Amniotic stem cell (primary cell): ENCODE measurements at regions not wholly inside any gene's neighbourhood (a gene's known extent, or its start where the extent isn't known, plus 50 kb on each side); places are given as distances from the start of the nearest gene placed in this dataset.

Experiments
- DNase-seq: peaks from one replicate; lab custom pipeline; 2025; lab: John Stamatoyannopoulos, UW

DNA sequence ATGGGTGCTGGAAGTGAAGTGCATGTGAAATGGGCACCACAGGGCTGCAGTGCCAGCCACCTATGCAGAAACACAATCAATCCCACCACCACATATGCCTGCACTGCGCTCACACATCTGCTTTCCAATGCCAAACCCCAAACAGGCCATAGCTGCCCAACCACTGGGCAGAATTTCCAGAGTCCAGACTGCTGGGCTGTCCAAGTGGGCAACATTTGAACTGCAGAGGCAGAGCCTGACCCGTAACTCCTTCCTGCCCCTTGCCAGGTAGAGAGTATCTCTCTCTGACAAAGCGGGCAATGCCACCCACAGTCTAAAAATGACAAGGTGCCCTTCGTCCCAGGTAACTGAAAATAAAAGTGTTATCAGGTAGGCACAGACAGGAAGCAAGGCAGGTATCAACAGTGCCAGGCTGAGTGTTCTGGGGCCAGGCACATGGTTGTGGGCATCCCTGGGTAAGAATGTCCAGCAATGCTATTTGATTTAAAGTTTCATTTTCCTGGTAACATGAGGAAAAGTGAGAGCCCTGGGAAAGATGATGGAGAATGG, 79.5 kb downstream of the FOXA2 start:
- DNase-seq = no peak

DNA sequence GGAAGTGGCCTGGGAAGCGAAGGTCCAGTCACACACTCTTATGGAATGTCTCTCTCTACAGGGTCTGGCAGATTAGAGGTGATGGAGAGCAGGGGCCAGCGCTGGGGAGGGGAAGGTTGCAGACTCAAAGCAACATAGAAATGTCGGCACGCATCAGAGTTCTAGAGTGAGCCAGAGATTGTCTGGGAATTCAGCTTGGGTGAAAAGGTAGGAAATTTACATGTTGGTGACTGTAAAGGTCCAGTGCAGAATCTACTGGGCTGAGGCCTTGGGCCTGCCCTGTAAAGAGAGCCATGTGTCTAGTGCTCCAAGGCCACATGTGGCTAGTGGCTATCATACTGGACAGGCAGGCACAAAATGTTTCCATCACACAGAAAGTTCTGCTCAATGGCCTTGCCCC, 80.8 kb downstream of the FOXA2 start:
- no peak for DNase-seq

DNA sequence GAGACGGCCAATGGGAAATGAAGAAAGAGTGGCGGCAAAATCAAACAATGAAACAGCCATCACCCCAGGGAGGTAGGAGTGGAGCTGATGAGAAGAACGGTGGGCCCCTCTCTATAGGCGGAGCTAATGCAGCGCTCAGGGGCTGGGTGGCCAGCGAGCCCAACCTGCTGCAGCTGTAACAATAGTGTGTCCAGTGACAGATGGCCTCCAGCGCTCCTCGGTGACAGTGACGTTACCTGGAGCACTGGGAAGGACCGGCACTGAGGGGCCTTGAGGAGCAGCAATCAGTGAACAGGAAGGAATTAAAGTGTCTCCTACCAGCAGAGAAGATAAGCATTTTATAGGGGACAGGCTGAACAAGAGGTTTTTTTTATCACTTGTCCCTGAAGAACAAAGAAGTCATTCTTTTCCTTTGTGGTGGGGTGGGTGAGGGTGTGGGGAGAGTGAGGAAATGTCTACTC, 81.6 kb downstream of the FOXA2 start:
- DNase-seq = no peak

DNA sequence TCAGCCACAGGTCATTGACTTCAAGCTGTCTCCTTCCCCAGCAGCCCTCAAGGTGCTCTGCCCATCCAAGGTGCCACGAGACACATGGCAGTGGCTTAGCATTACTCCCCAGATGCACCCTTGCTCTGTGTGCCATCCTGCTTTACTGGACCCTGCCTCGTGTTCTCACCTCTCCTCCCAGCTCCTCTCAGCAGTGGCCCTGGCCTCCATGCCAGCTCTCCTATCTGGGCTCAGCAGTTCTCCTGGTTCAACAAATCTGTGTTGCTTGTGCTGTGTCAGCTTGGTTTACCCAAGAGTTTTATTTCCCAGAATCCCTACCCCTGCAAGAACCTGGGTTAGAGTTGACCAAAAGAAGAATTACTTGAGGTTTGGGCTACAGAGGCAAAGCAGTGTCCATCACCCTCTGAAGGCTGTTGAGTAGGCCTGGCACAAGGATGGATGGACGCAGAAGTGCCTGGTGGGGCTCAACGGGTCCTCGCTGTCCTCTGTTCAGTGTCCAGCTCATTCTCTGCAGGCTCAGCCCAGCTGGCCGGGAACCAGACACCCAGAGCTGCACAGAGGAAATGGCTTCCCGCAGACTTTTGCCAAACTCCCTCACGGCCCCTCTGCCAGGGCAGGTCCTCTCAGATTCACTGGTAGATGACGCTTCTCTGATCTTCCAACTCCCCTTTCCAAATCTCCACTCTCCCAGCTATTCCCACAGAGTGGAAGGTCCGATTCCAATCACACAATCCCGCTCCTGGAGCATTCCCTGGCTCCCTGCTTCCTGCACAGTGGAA, 82.6 kb downstream of the FOXA2 start:
- no peak for DNase-seq

DNA sequence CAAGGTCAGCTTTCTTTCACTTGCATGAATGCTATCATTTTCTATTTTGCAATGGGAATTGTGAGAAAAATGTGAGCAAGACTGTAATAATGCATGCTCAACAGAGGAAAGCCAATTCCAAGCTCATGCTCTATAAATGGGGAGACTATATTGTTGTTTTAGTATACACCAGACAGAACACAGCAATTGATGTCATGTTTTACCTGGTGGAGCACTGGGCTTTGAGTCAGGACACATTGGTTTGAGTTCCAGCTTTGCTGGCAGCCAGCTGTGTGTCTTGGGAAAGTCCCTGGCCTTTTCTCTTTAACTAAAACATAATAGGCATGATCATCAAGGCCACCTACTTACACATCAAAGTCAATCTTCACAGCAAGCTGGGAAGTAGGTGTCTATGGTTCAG, 83.3 kb downstream of the FOXA2 start:
- DNase-seq = no peak

DNA sequence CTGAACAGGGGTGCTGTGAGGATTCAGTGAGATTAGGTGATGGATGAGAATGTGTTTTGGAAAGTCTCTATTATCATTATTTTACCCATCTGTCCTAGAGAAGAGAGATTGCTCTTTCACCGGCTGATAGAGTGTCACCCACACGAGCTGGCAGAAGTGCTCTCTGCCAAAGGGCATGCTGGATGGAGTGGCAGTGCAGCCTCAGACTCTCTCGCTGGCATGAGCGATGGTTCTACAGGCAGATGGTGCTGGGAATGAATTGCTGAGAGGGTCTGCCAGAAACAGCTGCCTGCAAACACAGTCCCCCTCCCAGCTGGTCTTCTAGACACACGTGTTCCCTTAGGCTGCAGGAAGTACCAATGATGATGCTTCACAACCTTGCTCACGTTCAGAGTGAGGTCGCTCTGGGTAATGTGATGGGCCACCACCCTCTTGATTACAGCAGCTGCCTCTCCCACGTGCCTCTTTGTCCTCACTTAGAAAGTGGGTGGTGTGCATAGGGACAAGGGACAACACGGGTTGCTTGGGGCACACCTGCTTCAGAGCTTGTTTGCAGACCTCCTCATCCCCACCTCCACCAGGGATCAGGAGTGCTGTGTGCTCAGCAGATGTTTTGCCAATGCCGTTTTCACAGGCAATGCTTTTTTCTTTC, 84.7 kb downstream of the FOXA2 start:
- no peak for DNase-seq

DNA sequence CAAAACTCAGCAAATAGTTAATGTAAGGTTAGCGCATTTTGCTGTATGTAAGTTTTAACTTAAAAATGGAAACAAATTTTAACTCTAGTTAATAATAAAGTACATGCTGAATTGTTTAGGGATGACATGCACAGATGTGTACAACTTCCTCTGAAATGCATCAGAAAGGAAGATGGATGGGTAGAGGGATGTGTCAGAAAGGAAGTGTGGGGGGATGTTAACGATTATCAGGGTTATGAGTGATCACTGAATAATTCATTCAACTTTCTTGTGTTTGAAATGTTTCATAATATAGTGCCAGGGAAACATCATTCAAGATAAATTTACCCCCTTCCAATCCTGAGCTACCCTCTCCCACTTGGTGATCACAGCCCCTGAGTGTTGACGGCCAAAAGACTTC, 87.6 kb downstream of the FOXA2 start:
- no peak for DNase-seq

DNA sequence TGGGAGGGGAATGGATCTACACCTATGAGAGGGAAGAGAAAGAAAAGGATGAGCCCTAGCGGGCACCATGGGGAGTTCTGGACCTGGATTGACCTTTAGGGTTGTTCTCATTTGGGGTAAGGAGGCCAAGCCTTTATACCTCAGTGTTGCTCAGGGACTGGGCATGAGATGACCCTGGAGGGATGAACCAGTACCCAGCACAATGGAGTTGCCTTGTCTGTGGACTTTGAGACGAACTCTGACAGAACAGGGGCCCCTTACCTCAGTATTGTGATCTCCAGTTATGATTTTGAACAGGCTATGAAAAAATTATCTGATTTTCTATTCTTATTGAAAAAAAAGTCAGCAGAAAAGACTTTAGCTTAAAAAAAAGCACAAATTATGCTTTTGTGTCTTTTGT, 88.6 kb downstream of the FOXA2 start:
- DNase-seq = no peak

DNA sequence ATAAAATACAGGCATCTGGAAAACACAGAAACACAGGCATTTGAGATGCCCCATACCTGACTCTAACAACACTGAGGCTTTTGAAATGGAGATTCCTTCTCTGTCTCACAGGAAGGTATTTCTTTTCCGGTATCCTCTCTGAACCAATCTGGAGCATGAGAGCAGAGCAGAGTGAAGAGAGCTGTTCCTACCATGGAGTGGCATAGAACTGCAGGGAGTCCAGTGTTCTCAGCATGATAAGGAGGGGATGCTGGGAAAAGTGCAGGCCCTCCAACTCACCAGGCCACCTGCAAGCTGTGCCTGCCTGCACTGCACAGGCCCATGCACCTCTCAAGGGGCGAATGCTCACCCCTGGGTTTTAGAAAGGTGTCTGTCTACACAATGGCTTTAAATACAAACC, 89.2 kb downstream of the FOXA2 start:
- DNase-seq = no peak

DNA sequence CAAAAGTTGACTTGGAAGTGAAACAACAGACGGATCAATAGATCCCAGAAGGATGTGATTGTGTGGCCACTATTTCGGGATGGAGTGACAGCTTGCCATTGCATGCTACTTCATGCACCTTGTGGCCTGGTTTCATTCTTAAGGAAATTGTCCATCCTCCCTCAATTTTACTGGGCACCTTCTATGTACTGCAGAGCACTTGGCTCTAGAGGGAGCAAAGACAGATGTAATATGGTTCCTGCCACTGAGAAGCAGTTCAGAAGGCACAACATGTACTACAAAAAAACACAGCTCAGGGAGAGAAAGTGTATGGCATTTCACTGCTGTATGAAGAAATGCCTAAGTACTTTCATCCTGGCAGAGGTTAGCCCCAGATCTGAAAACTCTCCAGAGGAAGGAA, 91.9 kb downstream of the FOXA2 start:
- no peak for DNase-seq

DNA sequence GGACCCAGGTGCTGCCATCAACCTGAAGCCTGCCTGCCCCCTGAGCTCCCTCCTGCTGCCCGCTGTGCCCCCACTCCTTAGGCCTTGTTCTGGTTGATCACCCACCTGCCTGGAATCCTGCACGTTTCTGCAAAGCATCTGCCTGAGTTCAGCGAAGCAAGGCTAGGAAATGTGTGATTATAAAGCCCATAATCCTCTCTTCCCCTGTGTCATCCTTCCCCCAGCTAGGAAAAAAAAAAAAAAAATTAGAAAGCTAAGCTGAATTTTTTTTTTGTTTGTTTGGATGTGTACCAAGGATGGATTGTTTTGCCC, 93.2 kb downstream of the FOXA2 start:
- DNase-seq = no peak

DNA sequence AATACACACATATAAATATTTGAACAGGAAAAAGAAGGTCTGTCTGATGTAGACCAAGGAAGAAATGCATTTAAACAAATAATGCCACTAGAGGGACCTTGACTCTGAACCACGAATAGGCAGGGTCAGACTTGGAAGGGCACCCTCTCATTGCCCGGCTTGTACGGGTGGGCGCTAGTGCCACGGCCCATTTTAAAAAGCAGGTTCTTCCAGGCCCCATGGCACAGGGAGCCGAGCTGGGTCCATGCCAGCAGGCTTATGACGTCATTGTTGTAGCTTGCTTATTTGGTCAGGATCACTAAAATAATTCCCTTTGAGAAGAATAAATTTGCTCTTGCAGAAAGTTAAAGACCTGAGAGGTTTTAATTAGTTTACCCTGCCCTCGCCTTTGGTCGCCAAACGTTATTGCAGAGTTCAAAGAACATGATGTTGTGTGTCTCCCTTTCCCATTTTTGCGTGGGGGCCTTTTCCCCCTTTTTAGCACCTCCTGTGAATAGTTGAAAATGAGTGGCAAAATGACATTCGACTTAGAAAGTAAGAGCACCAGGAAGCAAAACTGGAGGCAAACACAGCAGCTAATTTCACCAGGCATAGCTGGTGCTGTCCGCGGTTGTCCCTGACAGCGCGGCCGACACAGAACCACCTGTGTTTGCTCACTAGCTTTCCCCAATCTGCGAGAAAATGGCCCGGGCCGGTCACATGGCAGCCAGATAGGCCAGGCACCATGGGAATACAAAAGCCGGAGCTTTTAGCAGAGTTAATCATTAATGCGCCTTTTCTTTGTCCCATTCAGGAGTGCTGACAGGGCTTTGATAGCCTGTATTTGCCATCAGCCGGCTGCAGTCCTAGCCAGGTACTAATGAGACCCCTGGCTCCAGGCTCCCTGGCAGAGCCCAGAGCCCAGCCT, 93.8 kb downstream of the FOXA2 start:
- no peak for DNase-seq

DNA sequence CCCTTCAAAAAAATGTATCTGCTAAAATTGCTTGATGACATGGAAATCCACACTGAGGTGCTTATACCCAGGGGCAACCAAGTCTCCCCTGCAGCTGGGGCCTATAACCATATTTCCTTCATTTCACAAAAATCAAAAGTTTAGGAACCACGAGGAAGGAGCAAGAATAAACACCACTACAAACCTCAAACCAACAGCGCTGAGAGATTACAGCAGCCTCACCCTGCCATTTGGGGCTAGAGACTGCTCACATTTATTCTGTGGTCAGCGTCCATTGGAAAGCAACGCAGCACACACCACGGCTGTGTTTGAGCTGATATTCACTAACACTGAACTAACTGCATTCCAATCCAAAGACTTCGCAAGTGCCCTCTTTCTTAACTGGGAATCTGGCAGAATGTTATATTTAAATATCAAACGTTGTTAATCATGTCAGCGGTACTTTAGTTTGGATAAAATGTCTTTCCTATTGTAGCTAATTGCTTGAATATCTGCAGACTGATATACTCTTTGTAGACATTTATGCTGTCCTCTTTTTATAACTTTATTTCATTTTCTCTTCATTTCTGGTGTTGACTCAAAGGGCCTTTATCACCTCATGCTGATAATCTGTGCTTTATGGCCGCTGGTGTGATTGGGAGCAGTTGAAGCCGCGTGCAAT, 94.6 kb downstream of the FOXA2 start:
- no peak for DNase-seq

DNA sequence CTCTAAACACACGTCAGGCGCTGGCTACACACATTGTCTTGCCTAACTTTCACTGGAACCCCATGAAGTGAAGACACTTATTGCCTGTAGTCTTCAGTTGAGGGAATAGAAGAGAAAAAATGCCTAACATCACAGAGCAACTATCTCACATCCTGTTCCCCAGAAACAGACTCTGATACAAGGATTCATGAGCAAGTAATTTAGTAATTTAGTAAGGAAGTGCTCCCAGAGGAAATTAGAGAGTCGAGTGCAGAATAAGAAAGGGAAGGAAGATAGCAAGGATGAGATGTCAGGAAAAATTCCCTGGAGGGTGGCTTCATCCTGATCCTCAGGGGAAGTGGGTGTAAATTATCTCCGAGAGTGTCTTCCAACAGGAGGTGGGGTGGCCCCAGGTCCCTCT, 104.0 kb downstream of the FOXA2 start:
- no peak for DNase-seq

DNA sequence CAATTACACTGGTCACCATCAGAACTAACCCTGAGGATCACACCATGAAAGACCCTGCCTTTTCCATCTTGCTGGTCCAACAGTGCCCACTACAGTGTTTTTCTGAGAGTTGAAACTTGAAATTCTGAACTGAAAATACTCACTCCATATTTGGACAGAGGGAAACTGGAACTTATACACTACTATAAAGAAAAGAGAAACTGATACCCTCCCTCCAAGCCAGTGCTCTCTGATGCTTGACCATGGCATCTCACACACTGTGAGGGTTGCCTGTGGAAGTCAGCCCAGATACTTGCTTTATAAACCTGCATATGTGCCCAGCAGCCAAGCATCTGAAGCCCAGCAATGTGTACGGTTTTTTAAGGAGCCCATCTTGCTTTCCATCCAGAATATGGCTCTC, 108.7 kb downstream of the FOXA2 start:
- no peak for DNase-seq

DNA sequence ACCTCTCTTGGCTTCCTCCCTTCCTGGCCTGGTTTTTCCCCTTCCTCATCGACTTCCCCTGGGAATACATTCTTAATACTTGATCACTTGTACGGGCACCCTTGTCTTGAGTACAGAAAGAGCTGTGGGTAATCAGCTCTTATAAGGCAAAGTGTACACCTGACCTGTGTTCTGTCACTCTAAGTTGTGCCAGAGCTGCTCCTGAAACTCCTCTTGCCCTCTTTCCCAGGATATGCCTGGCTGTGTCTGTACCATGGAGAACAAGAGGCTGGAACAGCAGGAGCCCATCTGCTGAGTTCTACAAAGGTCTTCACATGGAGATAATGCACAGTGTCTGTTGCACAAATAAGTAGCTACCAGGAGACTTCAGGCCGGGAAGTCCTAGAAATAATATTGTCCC, 110.1 kb downstream of the FOXA2 start:
- no peak for DNase-seq

DNA sequence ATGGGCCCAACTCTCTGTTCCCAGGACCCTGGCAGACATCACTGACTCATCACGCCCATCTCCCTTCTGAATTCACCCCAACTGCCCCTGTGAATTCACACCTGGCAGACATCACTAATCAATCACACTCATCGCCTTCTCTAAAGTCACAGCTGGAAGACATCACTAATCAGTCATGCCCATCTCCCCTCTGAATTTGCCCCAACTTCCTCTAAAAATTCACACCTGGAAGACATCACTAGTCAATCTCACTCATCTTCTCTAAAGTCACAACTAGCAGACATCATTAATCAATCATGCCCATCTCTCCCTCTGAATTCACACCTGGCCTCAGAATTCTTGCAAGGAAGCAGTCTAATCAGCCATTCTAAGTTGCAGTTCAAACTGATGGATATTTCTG, 111.1 kb downstream of the FOXA2 start:
- no peak for DNase-seq

DNA sequence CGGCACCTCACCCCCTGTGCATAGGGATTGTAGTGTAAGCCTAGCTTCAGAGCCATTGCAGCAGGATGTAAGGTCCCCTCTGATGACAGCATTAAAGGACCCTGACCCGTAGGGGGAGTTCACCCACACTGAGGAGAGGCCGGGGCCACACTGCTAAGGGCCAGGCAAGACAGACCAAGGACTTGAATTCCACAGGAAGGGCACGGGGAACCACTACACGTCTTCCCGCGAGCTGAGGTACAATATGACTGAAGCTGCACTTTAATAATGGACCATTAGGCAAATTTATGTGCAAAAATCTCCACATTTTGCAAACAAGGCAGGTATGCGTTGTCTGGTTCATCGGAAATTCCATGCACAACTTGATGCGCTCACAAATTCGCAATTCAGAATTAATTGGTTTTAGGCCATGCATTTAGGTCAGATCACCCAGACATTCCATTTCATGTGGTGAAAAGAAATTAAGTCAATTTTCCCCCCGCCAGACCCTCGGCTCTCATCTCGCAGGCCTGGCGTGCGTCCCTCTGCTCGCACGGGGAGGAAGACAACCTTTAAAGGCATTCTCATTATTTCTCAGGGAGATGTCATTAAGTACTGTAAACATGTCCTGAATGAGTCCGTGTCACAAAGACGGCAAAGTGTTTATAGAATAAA, 111.8 kb downstream of the FOXA2 start:
- no peak for DNase-seq

DNA sequence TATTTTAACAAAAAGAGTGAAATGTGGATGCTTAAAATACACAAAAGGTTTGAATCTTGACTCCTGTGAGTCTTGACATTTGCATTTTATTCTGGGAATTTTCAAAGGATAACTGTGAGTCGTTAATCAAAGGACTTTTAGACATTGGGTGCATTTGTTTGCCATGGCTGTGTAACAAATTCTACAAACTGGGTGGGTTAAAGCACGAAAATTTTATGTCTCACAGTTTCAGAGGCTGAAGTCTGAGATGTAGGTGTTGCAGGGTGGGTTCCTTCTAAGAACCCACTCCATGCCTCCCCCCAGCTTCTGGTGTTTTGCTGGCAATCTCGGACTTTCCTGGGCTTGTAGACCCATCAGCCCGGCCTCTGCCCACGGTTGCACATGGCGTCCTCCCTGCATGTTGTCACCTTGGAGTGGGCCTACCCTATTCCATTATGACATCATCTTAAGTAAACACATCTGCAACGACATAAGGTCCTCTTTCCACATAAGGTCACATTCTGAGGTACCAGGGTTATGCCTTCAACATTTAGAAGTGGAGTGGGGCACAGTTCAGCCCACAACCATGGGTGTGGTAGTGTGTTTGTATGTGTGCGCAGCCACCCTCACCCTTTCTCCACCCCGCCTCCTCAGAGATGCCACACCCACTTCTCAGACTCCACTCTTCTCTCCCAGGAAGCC, 113.1 kb downstream of the FOXA2 start:
- no peak for DNase-seq

DNA sequence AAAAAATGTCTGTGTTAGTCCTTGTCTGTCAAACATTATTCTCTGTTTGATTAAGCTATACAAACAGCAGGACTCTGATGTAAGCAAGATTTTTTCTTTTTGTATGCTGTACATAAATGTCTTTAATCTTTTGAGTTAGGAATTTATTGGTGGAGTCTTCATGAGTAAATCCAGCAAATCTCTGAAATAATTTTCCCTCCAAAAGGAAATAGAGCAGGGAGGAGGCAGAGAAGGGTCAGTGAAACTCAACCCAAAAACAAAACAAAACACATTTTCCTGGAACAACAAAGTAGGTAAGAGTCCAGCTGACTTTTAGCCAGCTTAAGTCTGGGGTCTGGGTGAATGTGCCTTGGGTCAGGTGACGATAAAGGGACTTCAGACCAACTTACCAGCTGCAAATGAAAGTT, 113.7 kb downstream of the FOXA2 start:
- no peak for DNase-seq
